ENCODE measurements at regions not wholly inside any gene's neighbourhood (a gene's known extent, or its start where the extent isn't known, plus 50 kb on each side); places are given as distances from the start of the nearest gene placed in this dataset.

DNA sequence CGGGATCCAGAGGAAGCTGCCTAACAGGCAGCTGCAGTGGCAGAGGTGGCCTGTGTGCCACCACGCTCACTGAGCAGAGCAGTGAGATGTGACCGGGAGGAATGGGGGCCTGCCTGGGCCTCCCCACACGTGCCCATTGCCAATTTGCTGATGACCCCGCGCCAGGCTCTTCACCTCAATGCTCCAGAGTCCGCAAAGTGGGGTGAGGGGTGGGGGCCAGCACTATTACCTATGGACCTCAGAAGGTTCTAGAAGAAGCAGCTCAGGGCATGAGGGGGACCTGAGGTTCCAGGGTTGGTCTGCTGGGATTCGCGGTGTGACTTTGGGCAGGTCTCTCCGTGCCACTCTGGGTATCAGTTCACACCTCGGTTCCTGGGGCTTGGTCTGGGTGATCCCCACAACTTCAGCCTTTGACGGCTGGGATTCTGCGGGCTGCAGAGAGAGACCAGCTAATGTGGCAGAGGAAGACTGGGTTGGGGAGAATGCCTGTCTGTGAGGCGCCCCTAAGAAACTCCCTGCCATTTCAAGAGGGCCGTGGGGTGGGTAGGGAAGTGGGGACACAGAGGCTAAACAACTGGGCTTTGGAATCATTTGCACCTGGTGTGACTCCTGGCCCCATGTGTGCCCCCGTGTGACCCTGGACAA lies 231.0 kb upstream of the MVB12B start:
- DNase-seq = no peak

DNA sequence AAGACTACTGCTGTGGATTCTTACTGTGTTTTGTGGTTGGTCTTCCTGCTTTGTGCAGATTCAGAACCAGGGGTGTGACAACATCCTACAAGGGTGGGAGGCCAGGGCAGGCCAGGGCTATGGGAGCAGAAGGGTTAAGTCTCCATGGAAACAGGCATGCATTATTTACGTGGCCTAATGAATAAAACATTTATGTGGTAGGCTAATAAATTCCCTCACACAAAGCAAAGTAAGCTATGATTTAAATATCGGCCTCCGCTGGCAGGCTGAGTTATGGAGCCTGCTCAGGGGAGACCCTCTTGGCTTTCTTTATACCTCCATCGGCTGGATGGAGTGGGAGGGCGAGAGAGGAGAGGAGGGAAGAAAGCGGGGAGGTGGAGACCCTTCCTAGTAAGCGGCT lies 230.3 kb upstream of the MVB12B start:
- DNase-seq = no peak

DNA sequence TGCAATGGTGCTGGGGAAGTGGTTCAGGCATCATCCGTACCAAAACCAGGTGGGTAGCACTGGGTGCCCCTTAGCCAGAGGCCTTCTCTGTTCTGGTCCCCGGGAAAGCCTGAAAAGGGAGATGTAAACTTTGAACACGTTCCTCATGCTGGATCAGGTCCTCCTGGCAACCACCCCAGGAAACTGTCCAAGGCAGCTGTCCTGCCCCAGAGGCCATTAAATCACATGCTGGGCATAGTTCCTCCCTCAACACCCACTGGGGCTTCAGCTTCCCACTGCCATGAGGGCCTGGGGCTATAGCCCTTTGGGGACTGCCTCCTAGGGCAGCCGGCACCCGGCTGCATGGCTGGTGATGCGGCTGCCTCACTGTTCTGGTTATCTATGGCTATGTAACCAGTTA lies 228.9 kb upstream of the MVB12B start:
- DNase-seq = no peak

DNA sequence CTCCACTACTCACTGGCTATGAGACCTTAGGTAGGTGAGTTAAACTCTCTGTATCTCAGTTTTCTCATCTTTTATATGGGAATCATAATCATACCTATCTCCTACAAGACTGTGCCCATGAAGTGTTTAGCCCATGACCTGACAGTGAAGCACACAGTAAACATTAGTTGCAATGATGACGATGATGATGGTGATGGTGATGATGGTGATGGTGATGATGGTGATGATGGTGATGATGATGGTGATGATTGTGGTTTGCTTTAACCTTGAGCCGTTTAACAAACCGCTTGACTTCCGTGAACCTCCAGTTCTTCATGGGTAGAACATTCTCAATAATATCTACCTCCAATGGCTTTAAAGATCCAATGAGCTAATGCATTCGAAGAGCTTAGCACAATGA lies 220.2 kb upstream of the MVB12B start:
- DNase-seq = no peak

DNA sequence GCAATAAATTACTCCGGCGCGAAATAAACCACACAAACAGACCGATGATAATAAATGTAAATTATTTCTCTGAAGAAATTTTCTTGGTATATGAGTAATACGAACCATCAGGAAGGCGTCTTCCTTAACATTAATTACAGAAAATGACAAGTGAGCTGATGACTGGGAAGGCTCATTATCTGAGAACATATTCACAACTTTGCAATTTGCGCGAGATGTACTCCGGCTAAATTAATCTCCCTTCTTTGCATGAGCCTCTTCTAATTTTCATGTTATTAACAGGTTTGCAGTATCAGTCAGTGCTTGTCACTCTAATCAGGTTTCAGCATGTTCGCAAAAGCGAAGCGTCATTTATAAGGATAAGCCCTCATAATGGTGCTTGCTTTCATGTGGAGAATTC lies 218.9 kb upstream of the MVB12B start:
- no peak for DNase-seq

DNA sequence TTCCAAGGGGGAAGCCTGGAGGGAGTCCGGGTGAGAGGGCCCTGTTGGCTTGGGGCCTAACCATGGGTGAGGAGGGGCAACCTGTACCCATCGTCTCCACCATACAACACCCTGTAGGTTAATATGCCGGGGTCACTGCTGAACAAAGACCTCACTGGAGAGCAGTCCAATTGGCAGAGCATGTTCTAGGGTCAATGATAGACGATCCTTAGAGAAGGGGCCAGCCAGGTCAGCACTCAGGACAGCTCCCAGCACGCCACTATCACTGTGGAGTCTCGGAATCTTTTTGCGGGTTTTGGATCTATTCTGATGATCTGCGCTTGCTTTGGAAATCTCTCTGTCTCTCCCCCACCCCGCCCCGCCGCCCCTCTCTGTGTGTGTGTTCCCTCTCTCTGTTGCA lies 218.4 kb upstream of the MVB12B start:
- no peak for DNase-seq

DNA sequence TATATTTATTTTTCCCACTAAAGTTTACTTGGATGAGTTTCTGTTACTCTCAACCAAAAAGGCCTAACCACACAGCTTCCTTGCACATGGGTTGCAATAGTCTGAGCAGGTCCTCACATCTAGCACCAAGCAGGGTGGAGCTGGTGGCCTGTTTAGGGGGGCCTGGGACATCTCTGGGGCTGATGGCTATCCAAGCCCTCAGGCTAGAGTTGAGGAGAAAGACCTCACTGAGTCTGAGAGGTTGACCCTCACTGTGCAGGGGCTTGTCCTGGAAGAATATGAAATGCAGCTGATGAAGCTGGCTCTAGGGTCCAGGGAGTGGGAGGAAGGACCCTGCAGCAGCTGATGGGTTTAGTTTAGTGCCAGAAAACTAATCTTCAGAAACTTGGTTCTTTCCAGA lies 217.1 kb upstream of the MVB12B start:
- DNase-seq = no peak

DNA sequence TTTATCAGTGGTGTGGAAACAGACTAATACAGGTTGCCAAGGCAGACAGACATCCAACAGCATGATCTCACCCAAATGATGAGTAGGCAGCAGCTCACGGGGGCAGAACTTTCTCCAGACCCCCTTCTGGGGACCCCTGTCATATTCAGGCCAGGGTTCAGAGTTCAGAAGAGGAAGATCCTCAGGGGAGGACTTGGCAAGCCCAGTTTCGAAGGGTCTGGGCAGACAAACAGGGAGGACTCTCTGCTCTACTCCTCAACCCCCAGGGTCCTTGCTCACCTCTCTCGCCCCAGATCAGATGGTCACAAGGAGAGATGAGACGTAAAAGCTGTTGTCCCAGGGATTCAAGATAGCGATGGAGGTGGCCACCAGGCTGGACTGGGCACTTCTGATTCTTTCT lies 215.1 kb upstream of the MVB12B start:
- no peak for DNase-seq

DNA sequence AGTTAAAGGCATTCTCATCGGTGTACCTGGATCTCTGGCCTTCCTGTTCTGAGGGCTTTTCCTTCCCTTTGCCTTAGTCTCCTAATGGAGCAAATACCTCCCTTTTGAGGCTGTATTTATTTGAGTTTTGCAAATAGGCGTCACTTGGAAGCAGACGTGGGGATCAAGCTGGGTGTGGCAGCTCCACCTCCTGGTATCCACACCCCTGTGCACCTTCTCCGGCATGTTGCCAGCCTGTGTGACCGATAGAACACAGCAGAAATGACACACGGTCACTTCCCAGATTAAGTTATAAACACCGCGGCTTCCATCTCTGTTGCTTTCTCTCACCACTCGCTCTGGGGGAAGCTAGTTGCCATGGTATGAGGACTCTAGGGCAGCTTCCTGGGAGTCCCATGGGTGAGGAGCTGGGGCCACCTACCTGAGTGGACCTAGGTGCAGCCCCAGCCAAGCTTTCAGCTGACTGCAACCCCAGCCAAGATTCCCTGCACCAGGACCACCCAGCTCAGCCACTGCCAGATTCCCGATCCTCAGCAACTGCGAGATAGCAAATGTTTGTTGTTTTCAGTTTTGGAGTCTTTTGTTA lies 214.4 kb upstream of the MVB12B start:
- DNase-seq = no peak

DNA sequence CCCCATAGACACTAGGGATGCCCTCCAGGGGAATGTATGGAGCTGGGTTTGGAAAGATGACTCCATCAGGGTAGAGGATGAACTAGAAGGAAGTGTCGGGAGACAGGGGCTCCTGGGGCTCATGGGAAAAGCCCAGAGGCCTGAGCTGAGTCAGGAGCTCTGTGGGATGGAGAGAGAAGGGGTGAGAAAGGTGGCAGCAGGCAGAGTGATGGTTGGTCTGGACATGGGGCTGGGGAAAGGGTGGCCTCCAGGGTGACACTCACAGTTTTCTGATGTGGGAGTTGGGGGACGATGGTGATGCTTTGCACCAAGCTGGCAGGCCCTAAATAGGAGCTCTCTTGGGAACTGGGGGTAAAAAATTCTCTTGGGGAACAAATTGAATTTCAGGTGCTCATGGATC lies 213.5 kb upstream of the MVB12B start:
- DNase-seq = no peak

DNA sequence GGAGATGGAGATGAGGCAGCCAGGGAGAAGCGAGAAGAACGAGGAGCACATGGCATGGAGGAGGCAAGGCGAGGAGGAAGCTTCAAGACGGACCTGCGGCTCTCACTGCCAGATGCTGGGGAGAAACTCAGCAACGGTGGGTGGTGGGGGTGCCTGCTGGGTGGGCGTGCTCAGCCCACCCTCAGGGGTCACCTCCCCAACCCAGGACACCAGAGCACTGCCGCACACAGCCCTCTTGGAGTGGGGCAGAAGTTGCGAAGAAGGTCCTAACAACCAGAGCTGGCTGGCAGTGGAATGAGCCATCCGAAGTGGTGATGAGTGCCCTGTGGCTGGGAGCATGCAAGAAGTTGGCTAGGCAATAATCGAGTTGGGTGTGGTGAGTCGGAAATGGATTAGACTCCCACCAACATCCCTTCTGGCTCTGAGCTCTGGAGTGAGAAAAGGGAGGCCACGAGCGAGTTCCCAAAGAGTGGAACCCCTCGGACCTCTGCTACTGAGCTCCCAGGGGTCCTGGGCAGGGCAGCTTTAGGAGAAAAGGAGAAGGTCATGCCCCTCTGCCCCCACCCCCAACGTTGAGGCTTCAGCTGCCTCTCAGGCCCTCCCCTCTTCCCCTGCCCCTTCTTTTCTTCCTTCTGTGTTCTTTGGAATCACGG lies 212.7 kb upstream of the MVB12B start:
- no peak for DNase-seq

DNA sequence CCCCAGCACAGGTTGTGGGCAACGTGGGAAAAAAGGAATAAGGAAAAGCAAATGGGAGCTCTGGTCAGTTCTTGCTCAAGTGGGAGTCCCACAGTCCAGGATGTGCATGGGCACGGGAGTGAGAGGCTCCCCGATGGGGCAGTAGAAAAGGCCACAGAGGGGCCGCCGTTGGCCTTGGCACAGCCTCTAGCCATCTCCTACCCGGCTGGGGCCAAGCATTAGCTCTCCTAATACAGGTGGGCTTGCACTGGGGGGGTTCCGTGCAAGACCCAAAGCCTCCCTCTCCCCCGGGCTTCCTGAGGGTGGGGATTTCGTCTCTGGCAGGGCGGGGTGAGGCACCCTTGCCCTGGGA lies 212.2 kb upstream of the MVB12B start:
- no peak for DNase-seq

DNA sequence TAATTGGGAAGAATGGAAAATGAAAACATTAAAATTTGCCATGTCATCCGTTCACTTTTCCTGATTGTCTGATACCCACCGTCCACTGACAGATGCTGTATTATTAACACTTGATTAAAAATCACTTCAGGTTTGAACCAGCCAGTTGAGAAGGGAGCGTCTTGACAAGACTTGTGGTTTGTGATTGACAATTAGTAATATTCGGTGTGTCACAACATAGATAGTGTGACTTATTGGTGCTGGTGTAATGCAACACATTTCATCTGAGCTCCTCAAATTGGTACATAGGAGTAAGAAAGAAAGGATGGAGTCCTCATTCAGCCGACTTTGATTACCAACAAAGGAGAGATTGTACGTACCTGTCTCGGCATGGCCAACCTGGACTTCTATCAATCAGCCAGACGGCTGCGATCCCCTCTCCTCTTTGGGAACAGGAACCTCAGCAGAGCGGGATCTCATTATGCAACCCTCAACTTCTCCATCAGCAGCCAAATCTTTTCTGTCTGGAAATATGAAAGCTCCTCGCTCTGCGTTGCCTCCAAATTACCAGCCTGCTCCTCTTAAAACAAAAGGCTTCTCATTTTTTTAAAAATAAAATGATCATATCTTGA lies 211.7 kb upstream of the MVB12B start:
- DNase-seq = no peak

DNA sequence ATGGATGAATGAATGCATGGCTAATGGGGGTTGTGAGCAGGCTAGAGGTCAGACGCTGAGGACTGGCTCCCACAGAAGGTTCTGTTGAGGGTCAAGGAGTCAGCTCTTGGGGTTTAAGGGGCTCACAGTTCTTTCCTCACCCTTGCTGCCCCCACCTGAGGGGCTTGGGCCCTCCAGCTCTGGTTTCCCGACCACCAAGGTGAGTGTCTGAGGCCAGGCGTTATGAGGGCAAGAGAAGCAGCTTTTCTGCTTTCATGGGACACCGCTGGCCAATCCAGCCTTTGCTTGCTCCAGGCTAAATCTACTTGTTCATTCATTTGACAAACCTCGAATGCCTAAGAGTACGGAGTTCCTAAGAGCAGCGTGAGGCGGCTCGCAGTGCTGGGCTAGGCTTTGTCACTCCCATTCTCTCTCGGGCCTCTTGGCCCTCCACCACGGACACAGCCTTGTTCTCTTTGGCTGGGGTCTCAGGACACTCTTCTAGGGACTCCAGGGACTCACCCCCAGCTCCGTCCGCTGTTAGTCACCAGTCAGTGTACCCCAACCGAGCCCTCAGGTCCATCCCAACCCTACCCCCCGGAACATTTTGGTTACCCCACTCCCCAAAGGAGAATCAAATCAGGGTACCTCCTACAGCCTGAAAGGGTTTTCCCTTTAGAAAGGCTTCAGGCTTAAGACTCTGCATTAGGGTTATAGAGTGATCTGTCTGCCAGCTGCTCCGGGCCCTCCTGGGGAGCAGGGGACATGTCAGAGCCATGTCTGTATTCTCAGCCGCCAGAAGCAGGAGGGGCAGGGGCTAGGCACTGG lies 210.1 kb upstream of the MVB12B start:
- DNase-seq = no peak

DNA sequence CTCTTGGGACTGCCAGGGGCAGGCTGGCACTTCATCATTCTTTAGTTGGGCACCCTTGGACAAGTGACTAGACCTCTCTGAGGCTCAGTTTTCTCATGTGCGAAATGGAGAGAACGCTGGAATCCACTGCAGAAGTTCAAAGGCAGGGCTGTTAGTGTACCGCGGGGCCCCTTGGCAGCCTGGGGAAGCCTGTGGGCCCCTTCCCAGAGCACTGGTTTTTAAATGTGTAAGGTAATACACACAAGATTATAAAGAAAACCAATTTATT lies 209.5 kb upstream of the MVB12B start:
- DNase-seq = no peak

DNA sequence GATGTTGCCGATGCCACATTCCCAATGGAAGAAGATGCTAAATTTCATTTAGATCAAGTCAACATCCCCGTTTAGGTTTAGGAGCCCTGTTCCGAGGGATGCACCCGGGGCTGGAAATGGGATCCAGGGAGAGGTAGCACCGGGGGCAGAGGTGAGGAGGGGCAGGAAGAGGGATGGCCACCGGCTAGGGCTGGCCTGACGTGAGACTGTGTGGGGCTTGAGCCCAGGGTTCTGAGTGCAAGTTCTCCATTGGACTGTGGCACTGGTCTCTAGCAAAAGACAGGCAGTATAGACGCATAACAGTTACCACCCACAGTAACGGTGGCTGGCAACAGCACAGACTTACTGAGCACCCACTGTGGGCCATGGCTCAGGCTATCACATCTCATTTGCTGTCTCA lies 209.0 kb upstream of the MVB12B start:
- DNase-seq = no peak

DNA sequence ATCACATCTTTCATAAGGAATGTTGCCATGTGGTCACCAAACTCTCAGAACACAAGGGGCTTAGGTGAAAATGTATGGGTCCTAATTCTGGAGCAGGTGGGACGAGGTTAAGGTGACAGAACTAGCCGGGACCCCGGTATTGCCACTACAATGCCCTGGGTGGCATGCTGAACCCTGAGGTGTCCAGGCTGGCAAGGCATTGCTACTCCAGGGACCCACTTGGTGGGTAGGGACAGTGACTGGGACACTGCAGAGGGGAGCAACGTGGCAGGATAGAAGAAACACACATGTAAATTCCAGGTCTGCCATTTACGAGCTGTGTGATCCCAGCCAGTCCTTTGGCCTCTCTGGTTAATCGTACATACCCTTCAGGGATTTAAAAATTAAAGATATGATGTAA lies 206.9 kb upstream of the MVB12B start:
- no peak for DNase-seq

DNA sequence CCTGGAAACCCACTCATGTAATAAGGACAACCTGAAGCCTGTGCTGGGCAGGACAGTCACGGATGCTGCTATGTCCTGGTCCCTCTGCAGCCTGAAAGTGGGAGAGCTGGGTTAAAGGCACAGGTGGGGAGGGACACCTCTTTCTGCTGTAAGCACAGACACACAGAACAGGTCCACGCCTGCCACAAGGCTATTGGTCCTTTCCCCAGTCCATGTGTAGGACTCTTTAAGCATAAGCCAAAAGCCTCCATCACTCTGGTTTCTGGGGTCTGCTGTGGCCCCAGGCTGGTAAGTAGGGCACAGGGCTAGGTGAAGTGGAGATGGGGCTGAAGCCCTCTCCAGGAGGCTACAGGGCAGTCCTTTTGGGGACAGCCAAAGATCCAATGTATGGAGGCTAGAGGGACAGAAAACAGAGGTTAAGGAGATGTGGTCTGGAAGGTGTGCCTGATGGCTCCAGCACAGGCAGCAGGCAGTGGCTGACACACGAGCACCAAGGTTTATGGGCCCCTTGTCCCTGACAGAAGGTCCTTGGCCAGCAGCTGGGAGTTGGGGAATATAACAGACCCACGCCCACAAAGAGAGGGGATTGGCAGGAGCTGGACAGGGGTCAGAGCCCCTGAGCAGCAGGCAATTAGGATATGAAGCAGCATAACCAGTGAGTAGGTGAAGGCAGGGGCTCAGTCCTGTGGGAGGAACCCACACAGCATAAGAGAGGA lies 203.6 kb upstream of the MVB12B start:
- no peak for DNase-seq

DNA sequence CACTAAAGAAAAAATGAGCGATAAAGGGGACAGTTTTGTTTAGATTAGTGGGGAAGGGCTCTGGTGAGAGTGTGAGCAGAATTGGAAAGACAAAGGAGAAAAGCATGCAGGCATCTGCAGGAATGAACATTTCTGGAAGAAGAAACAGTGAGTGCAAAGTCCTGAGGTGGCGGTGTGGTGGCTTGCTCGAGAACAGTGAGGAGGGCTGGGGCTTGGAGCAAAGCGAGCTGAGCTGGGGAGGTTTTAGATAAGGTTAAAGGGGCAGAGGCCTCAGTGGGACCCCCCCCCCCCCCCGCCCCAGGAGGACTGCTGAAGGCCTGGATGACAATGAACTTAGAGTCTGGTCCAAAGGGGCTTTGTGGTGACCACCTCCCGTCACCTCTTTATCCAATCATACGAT lies 202.7 kb upstream of the MVB12B start:
- no peak for DNase-seq

DNA sequence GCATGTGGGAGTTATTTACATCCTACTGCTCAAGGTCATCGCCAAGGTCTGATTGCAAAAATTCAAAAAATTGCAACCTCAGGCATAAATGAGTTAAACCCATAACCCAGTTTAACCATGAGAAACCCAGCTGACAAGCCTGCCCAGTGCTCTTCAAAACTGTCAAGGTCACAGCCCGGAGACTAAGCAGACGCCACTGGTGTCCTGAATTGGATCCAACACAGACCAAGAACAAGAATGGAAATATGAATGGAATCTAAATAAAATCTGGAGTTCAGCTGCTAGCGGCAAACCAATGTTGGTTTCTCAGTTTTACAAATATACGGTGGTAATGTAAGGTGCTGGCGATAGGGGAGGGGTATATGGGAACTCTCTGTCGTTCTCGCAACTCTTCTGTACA lies 201.5 kb upstream of the MVB12B start:
- no peak for DNase-seq

DNA sequence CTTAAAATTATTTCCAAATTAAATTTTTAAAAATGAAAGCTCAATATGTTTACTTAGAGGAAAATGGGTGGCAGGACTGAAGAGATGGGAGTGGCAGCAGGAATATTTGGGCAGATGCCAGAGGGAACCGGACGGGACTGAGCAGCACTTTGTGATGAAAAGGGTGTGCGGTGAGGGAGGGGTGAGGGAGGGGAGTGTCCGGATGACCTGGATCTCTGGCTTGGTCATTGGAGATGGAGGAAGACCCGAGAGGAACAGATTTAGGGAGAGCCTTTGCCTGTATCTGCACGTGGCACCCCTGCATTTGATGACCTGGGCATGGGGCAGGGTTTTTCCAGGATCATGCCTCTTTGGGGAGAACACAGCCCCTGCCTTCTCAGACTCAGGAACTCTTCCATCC lies 201.1 kb upstream of the MVB12B start:
- DNase-seq = no peak

DNA sequence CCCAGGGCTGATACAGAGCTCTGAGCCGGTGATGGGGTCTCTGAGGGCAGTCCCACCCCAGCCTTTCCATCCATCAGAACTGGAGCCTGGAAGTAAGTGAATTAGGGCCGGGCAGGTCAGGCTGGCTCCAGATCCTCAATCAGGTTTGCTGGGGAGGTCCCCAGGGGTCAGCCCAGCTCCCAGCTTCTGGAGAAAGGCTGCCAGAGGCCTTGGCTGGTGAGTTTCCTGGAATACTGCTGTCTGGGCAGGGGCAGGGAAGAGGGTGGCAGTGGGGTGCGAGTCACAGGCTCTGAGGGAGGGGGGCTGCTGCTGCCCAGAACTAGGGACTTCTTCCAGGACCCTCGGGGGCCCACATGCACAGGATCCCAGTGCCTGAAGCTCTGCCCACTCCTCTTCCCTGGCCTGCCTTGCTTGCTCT lies 200.6 kb upstream of the MVB12B start:
- DNase-seq = no peak

DNA sequence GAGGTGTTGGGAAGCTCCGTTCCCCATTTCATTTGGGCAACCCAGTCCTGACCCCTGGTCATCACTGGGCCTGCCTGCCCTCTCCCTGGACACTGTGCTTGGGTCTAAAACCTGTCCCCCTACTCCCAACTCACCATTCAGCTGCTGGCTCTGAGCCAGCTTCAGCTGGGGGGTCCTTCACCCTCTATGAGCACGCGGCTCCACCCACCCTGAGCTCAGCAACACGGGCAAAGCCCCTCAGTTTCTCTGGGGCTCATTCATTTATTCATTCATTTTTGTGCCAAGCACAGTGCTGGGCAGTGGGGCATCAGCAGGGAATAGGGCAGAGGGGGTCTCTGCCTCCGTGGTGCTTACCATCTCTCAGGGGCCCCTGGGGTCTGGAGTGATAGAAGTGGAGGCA lies 199.8 kb upstream of the MVB12B start:
- DNase-seq = no peak

All from COR-L47 (cell line).